ENCODE measurements at regions not wholly inside any gene's neighbourhood (a gene's known extent, or its start where the extent isn't known, plus 50 kb on each side); places are given as distances from the start of the nearest gene placed in this dataset.

DNA sequence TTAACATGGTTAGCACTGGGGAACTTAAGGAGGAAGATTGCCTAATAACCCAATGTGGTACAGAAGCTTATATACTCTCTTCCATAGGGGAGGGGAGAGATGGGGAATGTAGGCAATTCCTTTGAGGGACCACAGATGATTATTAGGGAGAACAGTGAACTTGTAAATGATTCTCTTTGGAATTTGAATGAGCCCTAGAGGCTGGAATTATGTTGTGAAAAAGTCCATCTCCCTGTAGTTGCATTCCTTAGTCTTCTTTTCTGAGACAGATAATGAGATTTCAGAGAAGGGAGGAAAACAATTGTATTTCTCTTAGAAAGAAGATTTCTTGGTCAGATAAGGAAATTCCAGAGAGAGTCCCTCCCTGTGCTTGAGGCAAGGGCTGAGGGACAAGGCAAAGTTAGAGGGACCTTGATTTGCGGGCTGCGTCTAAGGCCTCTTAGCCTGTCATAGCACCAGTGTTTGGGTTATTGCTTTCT is 89.0 kb upstream of the HMCN1 start:
- peak; percentile 11 for DNase-seq (ENCODE audit: low spot score)

DNA sequence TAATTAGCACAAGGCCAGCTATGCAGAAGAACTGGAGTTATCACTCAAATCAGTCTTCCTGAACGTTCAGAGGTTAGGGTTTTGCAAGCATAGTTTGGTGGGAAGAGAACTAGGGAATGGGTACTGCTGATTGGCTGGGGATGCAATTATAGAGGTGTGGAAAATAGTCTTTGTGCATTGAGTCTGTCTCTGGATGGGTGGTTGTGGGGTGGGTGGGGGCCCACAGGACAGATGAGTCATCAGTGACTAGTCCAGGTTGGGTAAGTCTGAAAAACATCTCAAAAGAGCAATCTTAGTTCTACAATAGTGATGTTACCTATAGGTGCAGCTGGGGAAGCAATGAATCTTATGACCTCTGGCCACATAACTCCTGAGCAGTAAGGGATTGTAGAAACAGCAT is 89.7 kb upstream of the HMCN1 start:
- DNase-seq (ENCODE audit: low spot score), result peak; percentile 63

DNA sequence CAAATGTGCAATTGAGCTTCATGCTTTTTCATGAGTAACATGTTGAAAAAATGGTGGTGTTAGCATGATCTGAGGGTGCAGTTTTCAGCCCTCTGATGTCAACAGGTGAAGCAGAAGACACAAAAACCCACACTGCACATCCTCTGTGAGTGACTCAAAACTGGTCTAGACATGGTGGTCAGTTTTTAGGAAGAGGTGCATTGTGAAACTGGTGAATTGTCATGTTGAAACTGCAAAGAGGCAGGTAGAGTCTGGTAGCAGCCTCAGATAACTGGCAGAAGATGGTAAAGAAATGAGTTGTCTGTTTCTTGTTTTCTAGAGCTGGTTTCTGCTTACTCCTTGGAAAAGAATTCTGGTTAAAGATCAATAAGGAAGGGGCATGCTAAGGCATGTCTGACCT is 97.3 kb upstream of the HMCN1 start:
- peak; percentile 68 for DNase-seq (ENCODE audit: low spot score)

DNA sequence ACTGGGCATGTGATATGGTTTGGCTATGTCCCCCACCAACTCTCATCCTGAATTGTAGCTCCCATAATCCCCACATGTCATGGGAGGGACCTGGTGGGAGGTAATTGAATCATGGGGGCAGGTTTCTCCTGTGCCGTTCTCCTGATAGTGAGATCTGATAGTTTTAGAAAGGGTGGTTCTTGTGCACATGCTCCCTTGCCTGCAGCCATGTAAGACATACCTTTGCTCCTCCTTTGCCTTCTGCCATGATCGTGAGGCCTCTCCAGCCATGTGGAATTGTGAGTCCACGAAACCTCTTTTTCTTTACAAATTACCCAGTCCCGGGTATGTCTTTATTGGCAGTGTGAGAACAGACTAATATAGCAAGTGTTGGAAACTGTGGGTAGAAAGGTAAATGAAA is 99.5 kb upstream of the HMCN1 start:
- no peak for DNase-seq (ENCODE audit: low spot score)

DNA sequence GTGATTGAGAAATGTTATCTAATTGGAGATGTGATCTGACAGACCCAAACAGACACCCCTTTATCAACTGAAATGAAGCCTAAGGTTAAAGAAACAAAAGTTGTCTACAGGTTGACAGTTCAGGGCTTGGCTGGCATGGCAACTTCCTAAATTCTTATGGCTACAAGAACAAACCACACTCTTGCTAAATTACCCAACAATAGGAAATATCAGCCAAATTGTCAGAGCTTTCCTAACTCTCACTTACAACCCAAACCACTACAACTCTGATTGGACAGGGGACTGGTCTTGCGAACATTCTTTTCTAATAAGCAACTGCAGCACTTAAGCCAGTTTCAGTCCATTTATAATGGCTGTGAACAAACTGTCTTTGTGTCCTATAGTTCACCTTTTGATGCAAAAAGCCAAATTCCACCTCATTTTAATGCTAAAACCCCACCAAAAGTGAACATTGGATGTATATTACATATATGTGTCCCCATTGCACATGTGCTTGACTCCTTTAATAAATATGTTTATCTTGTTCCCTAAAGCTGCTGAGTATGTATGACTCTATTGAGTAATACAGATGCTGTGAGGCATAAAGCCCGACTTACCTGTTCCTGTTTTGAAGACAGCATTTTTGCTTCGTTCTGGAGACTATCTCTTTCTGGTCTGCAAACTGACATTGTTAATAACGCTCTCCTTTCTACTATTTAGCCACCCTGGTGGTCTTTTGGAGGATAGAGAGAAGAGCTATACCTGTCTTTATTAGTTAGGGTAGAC is 101.3 kb upstream of the HMCN1 start:
- DNase-seq (ENCODE audit: low spot score), result no peak

DNA sequence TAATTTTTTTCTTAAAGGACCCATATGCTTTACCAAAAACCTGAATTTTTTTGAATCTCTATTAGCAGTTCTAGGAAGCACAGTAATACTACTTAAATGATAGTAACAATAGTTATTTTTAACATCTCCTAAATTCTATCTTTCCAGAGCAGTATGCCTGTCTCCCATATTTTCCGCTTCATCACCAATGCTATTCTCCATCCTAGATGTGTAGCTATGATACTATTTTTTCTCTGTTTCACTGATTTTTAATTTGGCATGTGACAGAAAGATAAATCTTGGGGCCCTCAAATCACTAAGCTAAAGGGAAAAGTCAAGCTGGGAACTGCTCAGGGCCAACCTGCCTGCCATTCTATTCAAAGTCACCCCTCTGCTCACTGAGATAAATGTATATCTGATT is 102.3 kb upstream of the HMCN1 start:
- DNase-seq (ENCODE audit: low spot score), result no peak

DNA sequence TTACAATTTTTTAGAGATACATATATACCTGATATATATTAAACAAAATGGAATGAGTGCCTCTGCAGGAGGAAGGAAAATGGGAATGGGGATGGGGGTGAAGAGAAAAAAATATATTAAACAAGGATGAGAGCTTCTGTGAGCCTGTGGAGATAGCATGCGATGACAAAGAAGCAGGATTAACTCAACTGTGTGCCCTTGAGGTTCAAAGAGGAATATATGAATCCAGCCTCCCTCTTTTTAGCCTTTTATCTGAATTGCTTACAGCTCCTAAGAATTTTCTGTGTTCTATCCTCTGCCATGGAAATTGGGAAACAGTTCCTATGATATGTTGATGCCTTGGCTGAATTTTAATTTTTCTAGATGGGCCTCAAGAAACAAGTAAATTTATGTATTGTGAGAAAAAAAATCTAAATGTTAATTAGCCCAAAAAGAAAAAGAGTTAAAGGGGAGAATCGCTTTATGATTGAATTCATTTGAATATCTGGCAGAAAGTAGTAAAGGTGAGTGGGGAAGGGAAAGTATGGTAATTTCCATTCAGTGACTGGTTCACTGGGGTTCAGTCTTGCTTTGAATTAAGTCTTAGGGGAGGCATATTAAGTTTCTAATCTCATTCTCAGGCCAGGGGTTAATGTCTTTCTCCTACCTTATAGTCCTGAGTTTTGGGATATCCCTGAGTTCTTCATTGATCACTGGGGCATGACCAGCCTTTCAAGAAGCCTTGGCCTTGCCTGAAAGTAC is 106.3 kb upstream of the HMCN1 start:
- no peak for DNase-seq (ENCODE audit: low spot score)

DNA sequence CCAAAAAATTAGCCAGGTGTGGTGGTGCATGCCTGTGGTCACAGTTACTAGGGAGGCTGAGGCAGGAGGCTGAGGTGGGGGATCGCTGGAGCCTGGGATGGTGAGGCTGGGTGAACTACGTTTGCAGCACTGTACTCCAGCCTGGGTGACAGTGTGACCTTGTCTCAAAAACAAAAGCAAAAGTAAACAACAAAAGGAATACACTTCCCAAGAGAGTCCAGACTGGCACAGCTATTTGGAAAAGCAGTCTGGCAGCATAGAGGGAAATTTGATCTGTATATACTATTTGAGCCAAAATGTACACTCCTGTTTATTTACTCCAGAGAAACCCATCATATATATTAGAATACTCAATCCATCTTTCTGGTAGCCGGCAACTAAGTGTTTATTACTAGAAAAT is 107.0 kb upstream of the HMCN1 start:
- no peak for DNase-seq (ENCODE audit: low spot score)

DNA sequence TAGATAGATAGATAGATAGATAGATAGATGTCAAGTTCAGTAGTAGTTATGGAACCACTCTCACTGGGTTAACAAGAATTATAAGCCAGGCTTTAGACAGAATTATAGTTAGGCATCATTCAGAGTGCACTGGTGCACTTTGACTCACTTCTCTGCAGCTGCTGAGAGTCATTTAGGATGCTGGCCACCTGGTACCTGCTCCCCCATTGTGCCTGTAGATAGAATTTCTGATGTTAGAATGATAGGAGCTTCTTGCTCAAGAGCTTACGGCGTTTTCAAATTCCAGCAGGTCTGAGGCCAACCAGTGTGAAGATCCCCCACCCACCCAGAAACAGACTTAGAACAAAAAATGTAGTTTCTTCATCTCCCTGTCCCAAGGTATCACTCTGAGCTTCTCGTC is 107.8 kb upstream of the HMCN1 start:
- DNase-seq (ENCODE audit: low spot score), result no peak

DNA sequence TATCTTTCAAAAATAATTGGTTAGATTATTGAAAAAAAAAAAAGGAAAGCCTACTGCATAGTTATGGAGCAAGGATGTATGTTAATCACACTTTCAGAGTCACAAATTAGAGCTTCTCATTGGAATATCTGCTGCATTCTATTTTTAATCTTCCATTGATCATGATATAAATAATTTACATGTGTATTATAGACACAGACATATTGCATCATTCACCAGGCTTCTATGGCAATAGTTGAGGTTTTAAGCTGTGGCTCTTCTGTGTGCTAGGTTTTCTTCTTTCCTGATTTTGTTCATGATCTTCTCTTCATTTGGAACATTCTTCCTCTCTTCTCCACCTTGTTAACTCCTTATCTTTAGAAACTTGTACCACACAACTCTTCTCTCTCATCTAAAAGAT is 123.2 kb upstream of the HMCN1 start:
- DNase-seq (ENCODE audit: low spot score), result no peak

DNA sequence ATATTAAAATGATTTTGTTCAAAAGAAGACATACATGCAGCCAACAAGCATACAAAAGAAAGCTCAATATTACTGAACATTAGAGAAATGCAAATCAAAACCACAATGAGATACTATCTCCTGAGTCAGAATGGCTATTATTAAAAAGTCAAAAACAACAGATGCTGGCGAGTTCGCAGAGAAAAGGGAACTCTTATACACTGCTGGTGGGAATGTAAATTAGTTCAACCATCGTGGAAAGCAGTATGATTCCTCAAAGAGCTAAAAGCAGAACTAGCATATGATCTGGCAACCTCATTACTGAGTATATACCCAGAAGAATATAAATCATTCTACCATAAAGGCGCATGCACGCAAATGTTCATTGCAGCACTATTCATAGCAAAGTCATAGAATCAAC is 126.0 kb upstream of the HMCN1 start:
- no peak for DNase-seq (ENCODE audit: low spot score)

DNA sequence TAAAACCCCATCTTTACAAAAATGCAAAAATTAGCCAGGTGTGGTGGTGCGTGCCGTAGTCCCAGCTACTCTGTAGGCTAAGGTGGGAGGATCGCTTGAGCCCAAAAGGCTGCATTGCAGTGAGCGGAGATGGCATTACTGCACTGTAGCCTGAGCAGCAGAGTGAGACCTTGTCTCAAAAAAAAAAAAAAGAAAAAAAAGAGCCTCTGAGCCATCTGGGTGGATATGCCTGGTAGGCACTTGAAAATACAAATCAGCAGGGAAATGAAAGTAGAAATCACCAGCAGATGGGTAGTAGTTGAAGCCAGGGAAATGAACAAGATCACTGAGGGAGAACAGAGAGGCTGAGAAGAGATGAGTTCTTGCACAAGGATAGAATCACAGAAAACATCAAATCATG is 131.0 kb upstream of the HMCN1 start:
- DNase-seq (ENCODE audit: low spot score), result no peak

DNA sequence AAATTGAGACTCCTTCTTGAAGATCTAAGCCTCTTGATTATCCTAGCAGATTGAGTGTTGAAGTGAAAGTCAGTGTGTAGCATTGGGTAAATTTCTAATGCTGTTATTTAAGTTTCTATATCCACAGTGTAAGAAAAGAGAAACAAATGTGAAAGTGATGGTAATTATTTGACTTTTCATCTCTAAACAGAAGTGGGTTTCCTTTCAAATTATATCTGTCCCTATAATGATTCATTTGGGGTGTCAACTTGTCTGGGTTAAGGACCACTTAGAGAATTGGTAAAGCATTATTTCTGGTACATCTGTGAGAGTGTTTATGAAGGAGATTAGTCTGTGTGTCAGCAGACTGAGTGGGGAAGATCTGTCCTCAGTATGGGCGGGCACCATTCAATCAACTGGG is 133.0 kb upstream of the HMCN1 start:
- no peak for DNase-seq (ENCODE audit: low spot score)

DNA sequence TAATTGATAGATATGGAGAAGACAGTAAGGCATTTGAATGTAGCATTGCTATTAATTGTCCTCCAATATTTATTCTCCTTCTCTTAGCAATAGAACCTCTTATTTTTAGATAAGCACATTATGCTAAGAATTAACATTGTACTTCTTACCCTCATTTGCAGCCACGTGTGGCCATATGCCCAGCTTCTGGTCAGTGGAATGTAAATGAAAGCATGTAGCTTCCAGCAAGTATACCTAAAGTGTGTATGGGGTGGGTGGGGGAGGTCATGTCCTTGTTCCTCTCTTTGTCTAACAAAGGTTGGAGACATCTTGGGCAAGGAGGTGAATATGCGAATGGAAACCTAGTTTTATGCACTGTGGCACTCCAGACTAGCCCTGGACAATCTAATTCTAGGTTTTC is 133.6 kb upstream of the HMCN1 start:
- no peak for DNase-seq (ENCODE audit: low spot score)

DNA sequence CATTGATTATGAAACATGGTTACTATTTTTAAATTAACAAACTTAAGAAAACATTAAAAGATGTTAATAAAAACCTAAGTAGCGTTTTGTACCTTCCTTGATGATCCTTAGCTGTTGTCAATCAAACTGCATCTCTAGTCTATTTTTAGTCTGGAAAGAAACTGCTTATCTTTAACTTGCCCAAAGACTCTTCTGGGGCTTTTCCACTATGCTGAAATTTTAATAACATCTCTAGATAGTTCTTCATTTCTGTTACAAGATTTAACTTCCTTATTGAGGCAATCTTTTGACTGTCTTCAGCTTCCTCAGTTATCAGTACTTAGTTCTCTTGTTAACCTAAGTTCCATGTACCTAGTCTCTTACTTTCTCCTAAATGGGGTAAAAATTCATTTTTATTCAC is 135.9 kb upstream of the HMCN1 start:
- no peak for DNase-seq (ENCODE audit: low spot score)

DNA sequence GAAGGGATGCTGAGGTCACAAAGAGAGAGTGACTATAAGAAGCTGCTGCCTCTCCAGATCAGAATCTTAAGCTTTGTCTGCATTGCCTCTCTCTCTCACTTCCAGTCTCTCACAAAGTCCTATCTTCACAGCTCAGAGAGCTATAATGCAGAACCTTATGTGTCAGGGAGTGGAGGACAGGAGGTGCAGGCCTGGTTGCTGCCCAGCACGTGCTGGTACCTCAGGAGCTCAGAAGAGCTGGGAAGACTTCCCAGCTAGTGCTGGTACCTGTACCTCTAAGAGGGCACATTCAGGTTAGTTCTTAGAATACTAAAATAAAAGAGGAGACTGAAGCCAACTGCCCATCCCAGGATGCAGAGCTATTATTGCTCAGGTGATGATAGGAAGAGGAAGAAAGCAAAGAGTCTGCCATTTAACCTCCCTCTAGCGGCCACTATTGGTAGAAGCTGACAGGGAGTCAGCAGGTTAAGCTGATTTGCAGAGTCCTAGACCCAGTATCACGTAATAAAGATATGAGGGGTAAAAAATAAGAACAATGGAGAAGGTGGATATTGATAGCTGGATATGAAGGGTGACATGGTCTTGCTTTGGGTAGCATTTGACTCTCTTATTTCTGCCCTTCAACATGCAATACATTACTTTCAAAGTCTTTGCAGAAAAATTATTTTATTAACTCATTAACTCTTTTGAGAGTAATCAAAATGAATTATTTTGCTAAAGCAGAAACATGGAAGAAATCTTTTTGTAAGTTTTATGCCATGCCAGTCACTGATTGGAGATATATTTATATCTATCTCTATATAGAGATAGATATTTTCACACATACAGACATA is 138.1 kb upstream of the HMCN1 start:
- peak; percentile 54 for DNase-seq (ENCODE audit: low spot score)

DNA sequence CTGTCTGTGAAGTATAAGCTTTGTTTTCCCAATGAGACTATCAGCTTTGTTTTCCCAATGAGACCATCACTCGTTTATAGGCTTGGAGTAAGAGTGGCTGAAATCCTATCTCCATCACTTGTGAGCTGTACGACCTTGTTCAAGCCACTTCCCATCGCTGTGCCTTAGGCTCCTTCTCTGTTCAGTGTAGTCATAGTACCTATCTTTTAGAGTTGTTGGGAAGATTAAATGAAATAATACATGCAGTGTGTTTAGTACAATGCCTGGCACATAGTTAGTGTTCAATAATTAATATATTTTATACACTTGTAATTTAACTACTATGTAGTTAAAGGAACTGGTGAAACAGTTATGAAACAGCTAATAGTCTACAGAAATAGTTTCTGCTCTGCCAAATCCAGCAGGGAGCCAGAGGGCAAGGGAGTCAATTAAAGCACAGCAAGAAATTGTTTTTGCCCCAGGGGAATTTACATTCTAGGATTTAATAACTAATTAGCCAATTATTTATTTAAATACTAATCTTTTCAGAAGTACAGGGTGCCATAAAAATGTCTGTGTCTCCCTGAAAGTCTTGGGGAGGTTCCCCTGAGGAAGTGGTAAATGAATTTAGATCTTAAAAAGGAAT is 139.3 kb upstream of the HMCN1 start:
- DNase-seq (ENCODE audit: low spot score), result no peak

DNA sequence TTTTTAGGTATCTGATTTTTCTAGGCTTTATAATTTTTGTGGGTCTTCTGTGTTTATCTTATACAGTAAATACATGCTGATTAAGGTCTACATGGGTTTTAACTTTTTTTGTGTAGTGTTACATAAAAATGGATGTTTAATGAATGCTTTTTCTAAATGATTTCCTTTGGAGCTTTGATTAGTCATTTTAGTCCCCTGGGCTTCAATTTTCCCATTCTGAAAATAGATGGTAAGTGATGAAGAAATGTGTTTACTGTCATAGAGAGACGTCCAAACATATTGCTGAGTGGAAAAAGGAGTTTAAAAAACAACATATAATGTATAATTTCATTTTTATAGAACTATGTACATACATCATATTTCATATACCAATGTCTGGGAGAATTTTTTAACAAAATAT is 140.9 kb upstream of the HMCN1 start:
- DNase-seq (ENCODE audit: low spot score), result no peak

DNA sequence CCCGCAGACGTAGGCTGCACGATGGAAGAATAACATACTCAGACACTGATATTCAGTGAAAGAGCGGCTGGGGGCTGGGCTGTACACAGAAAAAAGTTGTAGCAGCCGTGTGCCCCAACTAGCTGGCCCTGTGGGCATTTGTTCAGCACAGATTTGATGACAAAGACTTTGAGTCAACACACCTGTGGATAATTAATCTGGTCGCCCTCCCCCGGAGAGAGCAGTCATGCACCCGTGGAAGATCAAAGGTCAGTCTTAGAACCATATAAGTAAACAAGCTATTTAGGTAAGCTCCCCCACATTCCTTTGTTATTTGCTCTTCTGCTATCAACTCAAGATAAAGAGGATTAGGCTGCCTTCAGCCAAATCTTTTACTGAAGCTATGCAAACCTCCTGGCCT is 148.4 kb upstream of the HMCN1 start:
- peak; percentile 78 for DNase-seq (ENCODE audit: low spot score)

DNA sequence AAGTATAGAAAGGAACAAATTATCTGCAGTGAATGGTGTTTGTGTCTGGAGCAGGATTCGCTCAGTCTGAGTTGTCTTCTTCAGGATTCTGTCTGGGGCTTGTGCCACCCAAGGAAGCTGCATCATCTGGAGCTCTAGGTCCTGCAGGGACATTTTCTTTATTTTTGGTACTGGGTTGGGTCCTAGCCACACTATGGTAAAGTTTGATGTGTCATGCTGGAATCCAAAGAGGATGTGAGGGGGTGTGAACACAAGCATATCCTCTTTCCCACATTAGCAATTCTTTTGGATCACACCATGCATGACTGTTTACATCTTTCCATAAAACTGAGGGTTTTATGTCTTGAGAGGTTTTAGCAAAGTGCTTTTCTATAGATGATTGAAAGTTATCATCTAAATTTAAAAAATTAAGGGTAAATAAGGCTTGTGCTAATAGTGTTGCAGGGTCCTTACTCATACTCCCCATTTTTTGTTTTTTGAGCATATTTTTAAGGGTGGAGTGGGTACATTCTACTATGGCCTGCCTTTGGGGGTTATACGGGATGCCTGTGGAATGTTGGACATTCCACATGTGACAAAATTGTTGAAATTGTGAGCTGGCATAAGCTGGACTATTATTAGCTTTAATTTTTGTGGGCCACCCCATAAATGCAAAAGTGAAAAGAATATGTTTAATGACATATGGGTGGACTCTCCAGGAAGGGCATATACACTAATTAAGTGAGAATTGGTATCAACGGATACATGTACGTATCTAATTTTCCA is 152.0 kb upstream of the HMCN1 start:
- peak; percentile 34 for DNase-seq (ENCODE audit: low spot score)

DNA sequence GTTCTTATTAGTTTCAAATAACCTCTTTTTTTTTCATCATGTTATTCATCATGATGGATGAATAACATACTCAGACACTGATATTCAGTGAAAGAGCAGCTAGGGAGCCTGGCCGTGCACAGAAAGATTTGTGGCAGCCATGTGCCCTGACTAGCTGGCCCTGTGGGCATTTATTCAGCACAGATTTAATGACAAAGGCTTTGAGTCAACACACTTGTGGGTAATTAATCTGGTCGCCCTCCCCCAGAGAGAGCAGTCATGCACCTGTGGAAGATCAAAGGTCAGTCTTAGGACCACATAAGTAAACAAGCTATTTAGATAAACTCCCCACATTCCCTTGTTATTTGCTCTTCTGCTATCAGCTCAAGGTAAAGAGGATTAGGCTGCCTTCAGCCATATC is 153.2 kb upstream of the HMCN1 start:
- no peak for DNase-seq (ENCODE audit: low spot score)

DNA sequence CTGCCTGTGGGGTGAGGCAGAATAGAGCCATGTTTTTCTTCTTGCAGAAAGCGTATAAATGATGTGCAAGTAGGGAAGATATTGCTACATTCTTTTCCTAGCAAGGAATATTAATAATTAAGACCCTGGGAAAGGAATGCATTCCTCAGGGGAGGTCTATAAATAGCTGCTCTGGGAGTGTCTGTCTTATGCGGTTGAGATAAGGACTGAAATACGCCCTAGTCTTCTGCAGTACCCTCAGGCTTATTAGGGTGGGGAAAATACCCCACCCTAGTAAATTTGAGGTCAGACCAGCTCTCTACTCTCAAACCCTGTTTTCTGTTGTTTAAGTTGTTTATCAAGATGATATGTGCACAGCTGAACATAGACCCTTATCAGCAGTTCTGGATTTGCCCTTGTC is 155.9 kb upstream of the HMCN1 start:
- DNase-seq (ENCODE audit: low spot score), result no peak
